ENCODE measurements at regions not wholly inside any gene's neighbourhood (a gene's known extent, or its start where the extent isn't known, plus 50 kb on each side); places are given as distances from the start of the nearest gene placed in this dataset.

- Histone ChIP-seq H3K36me3 (ENCODE audit: control insufficient read depth, insufficient read depth, low read length) (no peaks in the 10 kb centered on the region), H3K4me3 (ENCODE audit: low read depth, low read length) (no peak overlapping the region), H3K27me3 (ENCODE audit: control insufficient read depth, insufficient read depth, low read length) (no peaks in the 10 kb centered on the region; the same call in 1 of the 2 replicates)
- TF ChIP-seq CTCF (IDR thresholded peaks at IDR 0.05; ENCODE audit: insufficient read depth, low read depth, low read length) = no peak
- POLR2A ChIA-PET = no interaction called here
- CTCF ChIA-PET = no interaction called here
- DNase-seq (ENCODE audit: low read depth) = no peak
Measured at GRCh38 chr3:15151166-15151565, 52.2 kb upstream of the RBSN start.

GRCh38 chr3:15152184-15152583 lies 53.2 kb upstream of the RBSN start:
- Histone ChIP-seq H3K27me3 (ENCODE audit: control insufficient read depth, insufficient read depth, low read length) (no peaks in the 10 kb centered on the region; the same call in 1 of the 2 replicates), H3K4me3 (ENCODE audit: low read depth, low read length) (no peak overlapping the region), H3K36me3 (ENCODE audit: control insufficient read depth, insufficient read depth, low read length) (no peaks in the 10 kb centered on the region)
- TF ChIP-seq CTCF (IDR thresholded peaks at IDR 0.05; ENCODE audit: insufficient read depth, low read depth, low read length) = no peak
- POLR2A ChIA-PET = no interaction called here
- CTCF ChIA-PET = interaction anchor here (0.9 to 1.3 kb wide), 2 partner anchors 23 to 48 kb away, joined by 3 read pairs; no protein-coding TSS in a partner anchor
- DNase-seq (ENCODE audit: low read depth) = no peak

- POLR2A ChIA-PET = no interaction called here
- DNase-seq (ENCODE audit: low read depth) = no peak
- CTCF ChIA-PET = no interaction called here
Measured at GRCh38 chr3:15153103-15153502, 52.9 kb upstream of the CAPN7 start.

GRCh38 chr3:15154326-15154725 lies 51.7 kb upstream of the CAPN7 start:
- POLR2A ChIA-PET = no interaction called here
- TF ChIP-seq CTCF (IDR thresholded peaks at IDR 0.05; ENCODE audit: insufficient read depth, low read depth, low read length) = no peak
- CTCF ChIA-PET = interaction anchor here (1.0 kb wide), 1 partner anchor 38 kb away, joined by 4 read pairs; no protein-coding TSS in a partner anchor
- DNase-seq (ENCODE audit: low read depth) = no peak
- no peaks in the 10 kb centered on the region for H3K36me3 ChIP-seq (ENCODE audit: control insufficient read depth, insufficient read depth, low read length)
- no peak overlapping the region for H3K4me3 ChIP-seq (ENCODE audit: low read depth, low read length)
- no peaks in the 10 kb centered on the region; the same call in 1 of the 2 replicates for H3K27me3 ChIP-seq (ENCODE audit: control insufficient read depth, insufficient read depth, low read length)

More at GRCh38 chr3:15153103-15153502, 52.9 kb upstream of the CAPN7 start:
- H3K27me3 ChIP-seq (ENCODE audit: control insufficient read depth, insufficient read depth, low read length) = no peaks in the 10 kb centered on the region; the same call in 1 of the 2 replicates
- no peak for TF ChIP-seq CTCF (IDR thresholded peaks at IDR 0.05; ENCODE audit: insufficient read depth, low read depth, low read length)
- H3K4me3 ChIP-seq (ENCODE audit: low read depth, low read length) = no peak overlapping the region
- H3K36me3 ChIP-seq (ENCODE audit: control insufficient read depth, insufficient read depth, low read length) = no peaks in the 10 kb centered on the region

GRCh38 chr3:15155840-15156360 lies 50.1 kb upstream of the CAPN7 start:
- no peak overlapping the region for H3K4me3 ChIP-seq (ENCODE audit: low read depth, low read length)
- ChIA-PET CTCF (interaction anchor here (1.0 kb wide), 1 partner anchor 48 kb away, joined by 3 read pairs; no protein-coding TSS in a partner anchor), POLR2A (no interaction called here)
- TF ChIP-seq CTCF (IDR thresholded peaks at IDR 0.05; ENCODE audit: insufficient read depth, low read depth, low read length) = no peak
- no peaks in the 10 kb centered on the region for H3K36me3 ChIP-seq (ENCODE audit: control insufficient read depth, insufficient read depth, low read length)
- no peak for DNase-seq (ENCODE audit: low read depth)
- no peaks in the 10 kb centered on the region; the same call in 1 of the 2 replicates for H3K27me3 ChIP-seq (ENCODE audit: control insufficient read depth, insufficient read depth, low read length)
